Hematopoietic multipotent progenitor cell treated with erythropoietin and hydrocortisone succinate and interleukin-3 and kit ligand, for 8 days (in vitro differentiated cells): ENCODE measurements at regions not wholly inside any gene's neighbourhood (a gene's known extent, or its start where the extent isn't known, plus 50 kb on each side); places are given as distances from the start of the nearest gene placed in this dataset.

ENCODE experiments used
- DNase-seq: peaks from one replicate; pipeline ENCODE4 v3.0.0-alpha.2; 2015

GRCh38 chr1:110763149-110763548, 88.4 kb upstream of the KCNA3 start:
- no peak for DNase-seq

- DNase-seq, result no peak
Measured at GRCh38 chr1:110760321-110760720, 85.6 kb upstream of the KCNA3 start.

GRCh38 chr1:110756506-110756905, 81.8 kb upstream of the KCNA3 start:
- no peak for DNase-seq

GRCh38 chr1:110752941-110753725, 78.4 kb upstream of the KCNA3 start:
- no peak for DNase-seq

- no peak for DNase-seq
Measured at GRCh38 chr1:110750562-110750961, 75.8 kb upstream of the KCNA3 start.

GRCh38 chr1:110749960-110750359, 75.2 kb upstream of the KCNA3 start:
- DNase-seq, result no peak

GRCh38 chr1:110746644-110747259, 72.0 kb upstream of the KCNA3 start:
- DNase-seq, result peak; percentile 50

GRCh38 chr1:110743397-110743796, 68.7 kb upstream of the KCNA3 start:
- no peak for DNase-seq

GRCh38 chr1:110736900-110737605, 62.3 kb upstream of the KCNA3 start:
- DNase-seq, result no peak

- DNase-seq, result no peak
Measured at GRCh38 chr1:110734133-110734680, 59.5 kb upstream of the KCNA3 start.

GRCh38 chr1:110731529-110731928, 56.8 kb upstream of the KCNA3 start:
- no peak for DNase-seq

- no peak for DNase-seq
Measured at GRCh38 chr1:110728388-110729001, 53.8 kb upstream of the KCNA3 start.

GRCh38 chr1:110727246-110727645, 52.5 kb upstream of the KCNA3 start:
- no peak for DNase-seq

- DNase-seq, result no peak
Measured at GRCh38 chr1:110726755-110727154, 52.0 kb upstream of the KCNA3 start.
